Right ventricle myocardium superior (tissue), 1 donor: ENCODE measurements at regions not wholly inside any gene's neighbourhood (a gene's known extent, or its start where the extent isn't known, plus 50 kb on each side); places are given as distances from the start of the nearest gene placed in this dataset.

Experiments used
- ATAC-seq: fragments of 200-7000 bp; cut with Tn5 transposase; one replicate; pipeline ENCODE4 v1.9.1; 2020; ENCODE audit warnings: mild to moderate bottlenecking; ENCODE audit not compliant: poor library complexity
- DNase-seq: peaks from one replicate; pipeline ENCODE4 v3.0.0-alpha.2; 2020
- intact Hi-C: fragments of 100-400 bp; cut with DNase I; formaldehyde crosslinking; loops from one replicate; pipeline ENCODE4 v1.11.2; 2022
- donor health status: DM: no; HTN: yes; CAD: no; lungs with severe emphysema.

GRCh38 chr3:137343283-137343682, 385.5 kb downstream of the IL20RB start:
- DNase-seq = no peak
- intact Hi-C loops = no loop called here

GRCh38 chr3:137347132-137347531, 389.3 kb downstream of the IL20RB start:
- ATAC-seq (no peak), DNase-seq (no peak)
- intact Hi-C loops = no loop called here

More at GRCh38 chr3:137343283-137343682, 385.5 kb downstream of the IL20RB start:
- no peak for ATAC-seq

- DNase-seq = no peak
- no peak for ATAC-seq
- intact Hi-C loops = no loop called here
Measured at GRCh38 chr3:137347817-137348368, 390.1 kb downstream of the IL20RB start.

GRCh38 chr3:137348936-137349335, 391.2 kb downstream of the IL20RB start:
- intact Hi-C loops = no loop called here
- DNase-seq = no peak
- no peak for ATAC-seq

- no peak for DNase-seq
- no peak for ATAC-seq
- intact Hi-C loops = no loop called here
Measured at GRCh38 chr3:137349557-137350348, 392.0 kb downstream of the IL20RB start.

- ATAC-seq (no peak), DNase-seq (no peak)
- intact Hi-C loops = no loop called here
Measured at GRCh38 chr3:137360531-137361201, 402.9 kb downstream of the IL20RB start.

GRCh38 chr3:137382005-137382594, 382.0 kb upstream of the SOX14 start:
- intact Hi-C loops = no loop called here
- no peak for DNase-seq
- ATAC-seq = no peak

GRCh38 chr3:137385922-137386321, 378.2 kb upstream of the SOX14 start:
- intact Hi-C loops = no loop called here
- no peak for ATAC-seq

GRCh38 chr3:137409584-137409983, 354.5 kb upstream of the SOX14 start:
- ATAC-seq = no peak
- DNase-seq = no peak
- intact Hi-C loops = no loop called here

More at GRCh38 chr3:137385922-137386321, 378.2 kb upstream of the SOX14 start:
- DNase-seq = no peak

- DNase-seq (no peak), ATAC-seq (no peak)
- intact Hi-C loops = no loop called here
Measured at GRCh38 chr3:137410028-137410427, 354.1 kb upstream of the SOX14 start.

- ATAC-seq (no peak), DNase-seq (no peak)
- intact Hi-C loops = no loop called here
Measured at GRCh38 chr3:137420198-137420995, 343.7 kb upstream of the SOX14 start.

GRCh38 chr3:137438561-137438960, 325.6 kb upstream of the SOX14 start:
- no peak for DNase-seq
- intact Hi-C loops = no loop called here
- no peak for ATAC-seq

- ATAC-seq = no peak
- intact Hi-C loops = no loop called here
- no peak for DNase-seq
Measured at GRCh38 chr3:137460944-137461343, 303.2 kb upstream of the SOX14 start.

GRCh38 chr3:137463131-137463530, 301.0 kb upstream of the SOX14 start:
- no peak for ATAC-seq
- no peak for DNase-seq
- intact Hi-C loops = no loop called here

- intact Hi-C loops = no loop called here
- ATAC-seq = no peak
- no peak for DNase-seq
Measured at GRCh38 chr3:137464341-137464740, 299.8 kb upstream of the SOX14 start.

GRCh38 chr3:137468446-137468845, 295.7 kb upstream of the SOX14 start:
- intact Hi-C loops = no loop called here
- DNase-seq = no peak
- ATAC-seq = no peak

GRCh38 chr3:137469263-137469662, 294.9 kb upstream of the SOX14 start:
- intact Hi-C loops = no loop called here
- ATAC-seq = no peak
- no peak for DNase-seq

GRCh38 chr3:137471130-137471529, 293.0 kb upstream of the SOX14 start:
- ATAC-seq (no peak), DNase-seq (no peak)
- intact Hi-C loops = no loop called here
